ENCODE measurements at regions not wholly inside any gene's neighbourhood (a gene's known extent, or its start where the extent isn't known, plus 50 kb on each side); places are given as distances from the start of the nearest gene placed in this dataset.
A peak's percentile ranks its signal among the peaks of the same experiment; 100 is the strongest.

DNA sequence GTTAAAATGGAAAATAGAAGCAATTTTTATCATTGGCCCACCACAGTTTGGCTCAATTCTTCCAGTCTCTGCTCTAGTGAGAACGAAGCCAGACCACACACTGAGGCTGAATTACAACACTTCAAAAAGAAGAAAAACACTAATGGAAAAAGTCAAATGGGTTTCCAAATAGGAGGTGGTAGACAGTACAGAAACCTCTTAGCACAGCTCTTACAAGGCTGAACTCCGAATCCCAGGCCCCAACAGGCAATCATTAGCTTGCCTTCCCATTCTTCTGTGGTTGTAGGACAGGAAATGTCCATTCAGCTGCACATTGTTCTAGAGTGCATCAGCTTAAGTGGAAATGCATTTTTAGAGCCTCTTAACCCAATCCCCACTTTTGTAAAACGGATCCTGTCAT, 115.1 kb upstream of the MEOX2 start:
- TF ChIP-seq Cebpa-rat (IDR thresholded peaks at IDR 0.05): no peak
- H3K27ac ChIP-seq: no peak overlapping the region

GRCh38 chr7:15801041-15801440, 114.6 kb upstream of the MEOX2 start:
- Histone ChIP-seq H3K4me3 (no peak overlapping the region), H3K4me2 (no peak overlapping the region), H3K27me3 (no peaks in the 10 kb centered on the region), H3K9ac (no peak overlapping the region), H4K20me1 (no peaks in the 10 kb centered on the region), H3K9me3 (replicated peaks in 1 of 11) (no peaks in the 10 kb centered on the region), H3K4me1 (no peaks in the 10 kb centered on the region), H3K36me3 (no peaks in the 10 kb centered on the region), H3K27ac (no peak overlapping the region)
- TF ChIP-seq Cebpa-rat (IDR thresholded peaks at IDR 0.05): no peak

More for the DNA sequence above, 115.1 kb upstream of the MEOX2 start:
- H3K27me3 ChIP-seq: no peaks in the 10 kb centered on the region
- H3K4me2 ChIP-seq: 0 out of 22 replicates have a peak overlapping the region, but pooled peaks of 1 of the 11 experiments have one; percentile 10
- H3K4me1 ChIP-seq: no peaks in the 10 kb centered on the region
- H3K36me3 ChIP-seq: no peaks in the 10 kb centered on the region
- H3K9me3 ChIP-seq (replicated peaks in 1 of 11): no peaks in the 10 kb centered on the region
- no peak overlapping the region for H3K9ac ChIP-seq
- no peak overlapping the region for H3K4me3 ChIP-seq
- H4K20me1 ChIP-seq: no peaks in the 10 kb centered on the region

GRCh38 chr7:15798081-15798480, 111.6 kb upstream of the MEOX2 start:
- Histone ChIP-seq H3K4me1 (no peaks in the 10 kb centered on the region), H3K27ac (no peak overlapping the region), H3K36me3 (no peaks in the 10 kb centered on the region), H3K4me2 (no peak overlapping the region), H3K27me3 (no peaks in the 10 kb centered on the region), H3K9ac (no peak overlapping the region), H4K20me1 (no peaks in the 10 kb centered on the region), H3K9me3 (replicated peaks in 1 of 11) (no peaks in the 10 kb centered on the region), H3K4me3 (no peak overlapping the region)
- no peak for TF ChIP-seq Cebpa-rat (IDR thresholded peaks at IDR 0.05)

DNA sequence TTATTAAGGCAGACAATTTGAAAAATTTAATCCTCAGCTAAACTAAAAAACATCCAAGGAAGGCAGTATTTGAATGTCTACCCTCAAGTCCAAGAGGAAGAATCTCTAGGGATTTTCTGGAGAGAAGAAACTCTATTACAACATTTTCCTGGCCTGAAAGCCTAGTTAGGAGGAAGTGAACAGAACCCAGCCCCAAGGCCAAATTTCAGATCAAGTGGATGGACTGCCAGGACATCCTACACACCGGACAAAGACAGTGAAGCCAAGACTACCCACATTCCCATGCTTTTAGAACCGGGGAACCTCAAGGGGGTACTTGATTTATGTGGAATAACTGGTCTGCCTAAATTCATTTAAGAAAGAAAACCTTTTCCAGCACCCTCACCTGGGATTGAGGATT, 108.9 kb upstream of the MEOX2 start:
- no peaks in the 10 kb centered on the region for H3K4me1 ChIP-seq

DNA sequence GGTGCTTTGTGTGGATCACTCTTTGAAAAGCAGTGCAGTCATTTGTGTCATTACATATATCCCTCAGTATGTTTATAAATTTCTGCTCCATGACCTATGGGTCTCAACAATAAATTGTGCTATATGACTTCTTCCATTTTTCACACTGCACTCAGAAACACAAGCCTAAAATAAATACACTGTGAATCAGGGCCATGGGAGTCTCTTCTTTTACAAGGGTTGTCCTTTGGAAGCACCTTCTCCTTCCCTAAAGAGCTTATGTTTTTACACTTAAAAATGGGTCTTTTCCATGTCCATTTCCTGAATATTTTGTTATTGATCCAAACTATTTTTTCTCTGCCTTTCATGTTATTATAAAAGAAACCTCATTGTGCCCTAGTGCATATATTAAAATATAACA, 108.3 kb upstream of the MEOX2 start:
- TF ChIP-seq Cebpa-rat (IDR thresholded peaks at IDR 0.05): no peak
- no peaks in the 10 kb centered on the region for H3K27me3 ChIP-seq

More for the DNA sequence above, 108.9 kb upstream of the MEOX2 start:
- Histone ChIP-seq H3K4me2 (no peak overlapping the region), H3K4me3 (no peak overlapping the region), H3K9me3 (replicated peaks in 1 of 11) (no peaks in the 10 kb centered on the region), H3K27me3 (no peaks in the 10 kb centered on the region), H3K36me3 (no peaks in the 10 kb centered on the region), H3K9ac (no peak overlapping the region), H4K20me1 (no peaks in the 10 kb centered on the region), H3K27ac (no peak overlapping the region)
- TF ChIP-seq Cebpa-rat (IDR thresholded peaks at IDR 0.05): no peak

DNA sequence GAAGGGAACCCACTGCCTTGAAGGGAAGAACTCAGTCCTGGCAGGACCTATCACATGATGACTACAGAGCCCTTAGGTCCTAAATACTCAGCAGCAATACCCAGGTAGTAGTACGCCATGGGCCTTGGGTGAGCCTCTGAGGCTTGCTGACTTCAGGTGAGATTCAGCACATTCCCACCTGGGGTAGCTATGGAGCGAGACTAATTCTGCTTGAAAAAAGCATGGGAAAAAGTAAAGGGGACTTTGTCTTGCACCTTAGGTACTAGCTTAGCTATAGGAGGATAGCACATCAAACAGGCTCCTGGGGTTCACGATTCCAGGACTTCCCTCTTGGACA, 98.2 kb upstream of the MEOX2 start:
- H3K4me1 ChIP-seq: peaks cover 0 to 16% (median 0%) of the 10 kb centered on the region in 10 experiments; a peak in 4 of 20 replicates
- H3K4me3 ChIP-seq: no peak overlapping the region
- H4K20me1 ChIP-seq: no peaks in the 10 kb centered on the region
- no peak overlapping the region for H3K27ac ChIP-seq
- no peaks in the 10 kb centered on the region for H3K9me3 ChIP-seq (replicated peaks in 1 of 11)
- no peak for TF ChIP-seq Cebpa-rat (IDR thresholded peaks at IDR 0.05)
- H3K36me3 ChIP-seq: no peaks in the 10 kb centered on the region
- H3K4me2 ChIP-seq: peak overlapping the region in 2 of 11 experiments; percentile 13 to 78; a peak in 4 of 22 replicates
- no peak overlapping the region for H3K9ac ChIP-seq
- no peaks in the 10 kb centered on the region for H3K27me3 ChIP-seq

More for the DNA sequence above, 108.3 kb upstream of the MEOX2 start:
- no peaks in the 10 kb centered on the region for H3K36me3 ChIP-seq
- H3K9ac ChIP-seq: no peak overlapping the region
- no peak overlapping the region for H3K4me3 ChIP-seq
- no peak overlapping the region for H3K4me2 ChIP-seq
- no peak overlapping the region for H3K27ac ChIP-seq
- no peaks in the 10 kb centered on the region for H3K4me1 ChIP-seq
- no peaks in the 10 kb centered on the region for H3K9me3 ChIP-seq (replicated peaks in 1 of 11)
- no peaks in the 10 kb centered on the region for H4K20me1 ChIP-seq

DNA sequence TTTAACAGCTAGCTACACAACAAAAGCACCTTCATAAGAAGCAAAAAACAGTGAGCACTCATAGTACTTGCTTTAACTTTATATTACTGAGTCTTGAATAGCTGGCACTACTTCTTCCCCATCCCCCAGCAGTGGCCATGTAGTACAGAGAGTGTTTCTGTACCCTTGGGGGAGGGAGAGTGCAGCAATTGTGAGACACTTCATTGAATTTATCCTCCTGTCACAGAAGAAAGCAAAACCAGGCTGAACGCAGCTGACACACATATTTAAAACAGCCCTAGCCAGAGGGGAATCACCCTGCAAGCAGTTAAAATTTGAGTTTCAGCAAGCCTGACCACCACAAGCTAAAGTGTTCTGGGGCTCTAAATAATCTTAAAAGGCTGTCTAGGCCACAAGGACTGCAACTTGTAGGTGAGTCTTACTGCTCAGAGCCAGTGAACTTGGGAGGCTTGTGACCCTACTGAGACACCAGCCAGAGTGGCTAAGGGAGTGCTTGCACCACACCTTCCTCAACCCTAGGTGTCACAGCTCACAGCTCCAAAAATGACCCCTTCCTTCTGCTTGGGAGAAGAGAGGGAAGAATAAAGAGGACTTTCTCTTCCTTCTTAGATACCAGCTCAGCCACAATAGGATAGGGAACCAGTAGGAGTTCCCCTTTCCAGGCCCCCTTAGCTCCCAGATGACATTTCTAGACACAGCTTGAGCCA, 97.7 kb upstream of the MEOX2 start:
- H3K9me3 ChIP-seq (replicated peaks in 1 of 11): no peaks in the 10 kb centered on the region
- no peak overlapping the region for H3K4me3 ChIP-seq
- no peak overlapping the region; a peak in 1 of 22 replicates for H3K27ac ChIP-seq
- no peak for TF ChIP-seq Cebpa-rat (IDR thresholded peaks at IDR 0.05)
- H3K36me3 ChIP-seq: no peaks in the 10 kb centered on the region
- peaks cover 0 to 16% (median 0%) of the 10 kb centered on the region in 10 experiments; a peak in 4 of 20 replicates for H3K4me1 ChIP-seq
- H3K27me3 ChIP-seq: no peaks in the 10 kb centered on the region
- peak overlapping the region in 1 of 11 experiments; percentile 19; a peak in 1 of 22 replicates for H3K9ac ChIP-seq
- H3K4me2 ChIP-seq: peak overlapping the region in 3 of 11 experiments; percentile 5 to 78 (median 13); a peak in 4 of 22 replicates
- no peaks in the 10 kb centered on the region for H4K20me1 ChIP-seq

- no peak overlapping the region for H3K9ac ChIP-seq
These were observed 96.2 kb upstream of the MEOX2 start for GRCh38 chr7:15782656-15783055.

GRCh38 chr7:15781944-15782343, 95.5 kb upstream of the MEOX2 start:
- no peak overlapping the region for H3K27ac ChIP-seq
- no peak overlapping the region for H3K4me3 ChIP-seq
- no peaks in the 10 kb centered on the region for H3K36me3 ChIP-seq
- no peaks in the 10 kb centered on the region for H3K9me3 ChIP-seq (replicated peaks in 1 of 11)
- H3K4me2 ChIP-seq: no peak overlapping the region
- no peak for TF ChIP-seq Cebpa-rat (IDR thresholded peaks at IDR 0.05)
- no peak overlapping the region for H3K9ac ChIP-seq
- H3K4me1 ChIP-seq: peaks cover 0 to 16% (median 6%) of the 10 kb centered on the region in 10 experiments; a peak in 9 of 20 replicates
- no peaks in the 10 kb centered on the region for H4K20me1 ChIP-seq
- H3K27me3 ChIP-seq: no peaks in the 10 kb centered on the region

More at GRCh38 chr7:15782656-15783055, 96.2 kb upstream of the MEOX2 start:
- TF ChIP-seq Cebpa-rat (IDR thresholded peaks at IDR 0.05): no peak
- no peaks in the 10 kb centered on the region for H4K20me1 ChIP-seq
- no peak overlapping the region for H3K4me2 ChIP-seq
- H3K4me1 ChIP-seq: peaks cover 0 to 16% (median 6%) of the 10 kb centered on the region in 10 experiments; a peak in 9 of 20 replicates
- H3K9me3 ChIP-seq (replicated peaks in 1 of 11): no peaks in the 10 kb centered on the region
- no peaks in the 10 kb centered on the region for H3K27me3 ChIP-seq
- H3K4me3 ChIP-seq: no peak overlapping the region
- no peaks in the 10 kb centered on the region for H3K36me3 ChIP-seq
- H3K27ac ChIP-seq: no peak overlapping the region

GRCh38 chr7:15780271-15780670, 93.8 kb upstream of the MEOX2 start:
- Histone ChIP-seq H3K9me3 (replicated peaks in 1 of 11) (no peaks in the 10 kb centered on the region), H3K27me3 (no peaks in the 10 kb centered on the region), H3K4me1 (peaks cover 0 to 17% (median 6%) of the 10 kb centered on the region in 10 experiments; a peak in 9 of 20 replicates), H3K4me3 (no peak overlapping the region), H3K4me2 (no peak overlapping the region), H3K27ac (no peak overlapping the region), H3K36me3 (no peaks in the 10 kb centered on the region), H4K20me1 (no peaks in the 10 kb centered on the region), H3K9ac (no peak overlapping the region)
- no peak for TF ChIP-seq Cebpa-rat (IDR thresholded peaks at IDR 0.05)

Measured in BLaER1 treated with 17β-estradiol and CSF1 and Interleukin-3, amounts not matched to agents 10 nM and 100 nM (cell line).